A549 (cell line): ENCODE measurements at regions not wholly inside any gene's neighbourhood (a gene's known extent, or its start where the extent isn't known, plus 50 kb on each side); places are given as distances from the start of the nearest gene placed in this dataset.

ENCODE experiments used
- ATAC-seq, 2 experiments: fragments of 200-7000 bp in 1 of 2; fragments of >200 bp in 1 of 2; cut with Nextera tagmentation in 1 of 2; cut with Tn5 transposase in 1 of 2; 3 replicates each; pipeline versions ENCODE4 v1.8.0 to v1.9.1; 2018 to 2020; ENCODE audit warnings: mild to moderate bottlenecking in 1 of 2, moderate library complexity in 1 of 2
- CTCF ChIA-PET: fragments of 300-600 bp; sonication (Branson Sonifier 250); formaldehyde crosslinking; extraction: SDS; loops from one replicate; lab custom pipeline; 2021; ENCODE audit warnings: antibody characterized with exemption, inconsistent platforms; lab: Yijun Ruan, JAX
- POLR2A ChIA-PET: fragments of 350-600 bp; formaldehyde crosslinking; extraction: SDS; loops from one replicate; lab custom pipeline; 2021; ENCODE audit warnings: antibody characterized with exemption, inconsistent platforms; lab: Yijun Ruan, JAX
- DNase-seq, 2 experiments: peaks; one replicate each; pipeline versions ENCODE4 v3.0.0 to v3.0.0-alpha.2; 2011 to 2016; ENCODE audit warnings: low read depth in 1 of 2, low spot score in 1 of 2
- FAIRE-seq: peaks from 2 replicates; lab custom pipeline; 2011; peaks lifted over from hg19 to GRCh38; lab: Jason Lieb, UNC
- H3K27ac ChIP-seq, 2 experiments: fragments of >200 bp; sonication (Bioruptor Twin); formaldehyde crosslinking; 3 replicates each; pipeline ENCODE4 v1.5.1; 2016 to 2017
- H3K4me1 ChIP-seq: fragments of >200 bp; sonication (Bioruptor Twin); formaldehyde crosslinking; 3 replicates; pipeline ENCODE4 v1.6.1; 2016
- H3K4me2 ChIP-seq: fragments of >200 bp; sonication (Bioruptor Twin); formaldehyde crosslinking; 3 replicates; pipeline ENCODE4 v1.6.1; 2016
- H3K4me3 ChIP-seq: fragments of >200 bp; sonication (Bioruptor Twin); formaldehyde crosslinking; 3 replicates; pipeline ENCODE4 v1.5.1; 2016
- H3K9me3 ChIP-seq: fragments of >200 bp; sonication (Bioruptor Twin); formaldehyde crosslinking; 3 replicates; pipeline ENCODE4 v1.6.1; 2016
- BHLHE40 ChIP-seq: IDR thresholded peaks from 2 replicates; pipeline ENCODE4 v1.6.1; 2012; ENCODE audit warnings: low read depth, low read length, inconsistent platforms
- CEBPB ChIP-seq, 2 experiments: fragments of >200 bp in 1 of 2; sonication (Bioruptor Twin) in 1 of 2; formaldehyde crosslinking in 1 of 2; IDR thresholded peaks; 2 replicates each; pipeline ENCODE4 v1.6.1; 2012 to 2016
- CHD4 ChIP-seq: fragments of 200-600 bp; sonication (generic); IDR thresholded peaks from 2 replicates; pipeline ENCODE4 v1.6.1; 2016; ENCODE audit warnings: antibody characterized with exemption, mild to moderate bottlenecking, borderline replicate concordance
- EP300 ChIP-seq, 2 experiments: fragments of >200 bp; sonication (Bioruptor Twin); formaldehyde crosslinking; IDR thresholded peaks; 2 replicates in 1 of 2; 3 replicates in 1 of 2; pipeline ENCODE4 v1.6.1; 2016 to 2017
- ESRRA ChIP-seq: fragments of 150-350 bp; IDR thresholded peaks from 2 replicates; pipeline ENCODE4 v1.6.1; 2014; ENCODE audit warnings: mild to moderate bottlenecking, low read length, borderline replicate concordance
- FOSL2 ChIP-seq, 2 experiments: fragments of 450-650 bp in 1 of 2; fragments of >200 bp in 1 of 2; sonication (Bioruptor Twin) in 1 of 2; formaldehyde crosslinking; IDR thresholded peaks; 2 replicates each; pipeline versions ENCODE4 v1.5.0 to v1.6.1; 2016 to 2020; ENCODE audit warnings: mild to moderate bottlenecking in 1 of 2, moderate library complexity in 1 of 2
- HEYL ChIP-seq: fragments of 250-450 bp; sonication (Bioruptor Pico); IDR thresholded peaks from 2 replicates; pipeline ENCODE4 v1.8.0; 2021; ENCODE audit warnings: mild to moderate bottlenecking, moderate library complexity
- HOXB13 ChIP-seq: fragments of 250-450 bp; sonication (Bioruptor Pico); IDR thresholded peaks from 2 replicates; pipeline ENCODE4 v1.5.0; 2020; ENCODE audit warnings: low read depth, mild to moderate bottlenecking, moderate library complexity
- HOXB5 ChIP-seq: fragments of 250-450 bp; sonication (Bioruptor Pico); IDR thresholded peaks from 2 replicates; pipeline ENCODE4 v1.5.0; 2020; ENCODE audit warnings: mild to moderate bottlenecking, moderate library complexity
- KDM1A ChIP-seq: fragments of 200-600 bp; sonication (generic); IDR thresholded peaks from 2 replicates; pipeline ENCODE4 v1.6.1; 2016; ENCODE audit warnings: low read depth, mild to moderate bottlenecking
- MAFK ChIP-seq: fragments of 450-650 bp; IDR thresholded peaks from 2 replicates; pipeline ENCODE4 v1.6.1; 2014; ENCODE audit not compliant: partially characterized antibody
- NR3C1 ChIP-seq: fragments of >200 bp; sonication (Bioruptor Twin); formaldehyde crosslinking; IDR thresholded peaks from 3 replicates; pipeline ENCODE4 v1.6.1; 2017
- PHF8 ChIP-seq: fragments of 200-600 bp; sonication (generic); IDR thresholded peaks from 2 replicates; pipeline ENCODE4 v1.6.1; 2016; ENCODE audit warnings: low read depth, mild to moderate bottlenecking, antibody characterized with exemption, moderate library complexity, borderline replicate concordance
- POLR2A ChIP-seq: IDR thresholded peaks from 2 replicates; pipeline ENCODE4 v1.6.1; 2012; ENCODE audit warnings: mild to moderate bottlenecking, low read length
- RAD21 ChIP-seq, 2 experiments: fragments of >200 bp in 1 of 2; sonication (Bioruptor Twin) in 1 of 2; formaldehyde crosslinking in 1 of 2; IDR thresholded peaks in 1 of 2; conservative IDR thresholded peaks in 1 of 2; 2 replicates in 1 of 2; 3 replicates in 1 of 2; pipeline ENCODE4 v1.6.1; 2012 to 2018; ENCODE audit warnings: inconsistent platforms in 1 of 2
- RCOR1 ChIP-seq: fragments of 150-350 bp; IDR thresholded peaks from 2 replicates; pipeline ENCODE4 v1.6.1; 2014; ENCODE audit warnings: antibody characterized with exemption, low read length, low read depth
- ZC3H11A ChIP-seq: fragments of 450-650 bp; IDR thresholded peaks from 2 replicates; pipeline ENCODE4 v1.6.1; 2014; ENCODE audit warnings: antibody characterized with exemption, mild to moderate bottlenecking
- WGBS: methylation state at CpG from one replicate; pipeline ENCODE4 v1.1.6; 2017; ENCODE audit errors: missing lambda C conversion rate; 5-methylcytosine and 5-hydroxymethylcytosine counted together
- TF ChIP-seq, protein P1 (sequence below): fragments of 200-600 bp; sonication (generic); IDR thresholded peaks from 2 replicates; pipeline ENCODE4 v1.6.1; 2016; ENCODE audit warnings: antibody characterized with exemption, mild to moderate bottlenecking, moderate library complexity
- TF ChIP-seq, protein P2 (sequence below): fragments of 150-350 bp; IDR thresholded peaks from 2 replicates; pipeline ENCODE4 v1.6.1; 2014; ENCODE audit warnings: low read depth, mild to moderate bottlenecking, low read length
- TF ChIP-seq, protein P3 (sequence below): fragments of >200 bp; sonication (Bioruptor Twin); formaldehyde crosslinking; IDR thresholded peaks from 2 replicates; pipeline ENCODE4 v1.6.1; 2016
- TF ChIP-seq, protein P4 (sequence below): fragments of >200 bp; sonication (Bioruptor Twin); formaldehyde crosslinking; IDR thresholded peaks from 3 replicates; pipeline ENCODE4 v1.6.1; 2016
- TF ChIP-seq, protein P5 (sequence below): IDR thresholded peaks from 2 replicates; pipeline ENCODE4 v1.6.1; 2012; ENCODE audit warnings: low read depth, borderline replicate concordance
- TF ChIP-seq, protein P6 (sequence below): fragments of 250-450 bp; sonication (Bioruptor Pico); IDR thresholded peaks from 2 replicates; pipeline ENCODE4 v1.5.0; 2021; ENCODE audit warnings: mild to moderate bottlenecking, moderate library complexity, borderline replicate concordance

DNA sequence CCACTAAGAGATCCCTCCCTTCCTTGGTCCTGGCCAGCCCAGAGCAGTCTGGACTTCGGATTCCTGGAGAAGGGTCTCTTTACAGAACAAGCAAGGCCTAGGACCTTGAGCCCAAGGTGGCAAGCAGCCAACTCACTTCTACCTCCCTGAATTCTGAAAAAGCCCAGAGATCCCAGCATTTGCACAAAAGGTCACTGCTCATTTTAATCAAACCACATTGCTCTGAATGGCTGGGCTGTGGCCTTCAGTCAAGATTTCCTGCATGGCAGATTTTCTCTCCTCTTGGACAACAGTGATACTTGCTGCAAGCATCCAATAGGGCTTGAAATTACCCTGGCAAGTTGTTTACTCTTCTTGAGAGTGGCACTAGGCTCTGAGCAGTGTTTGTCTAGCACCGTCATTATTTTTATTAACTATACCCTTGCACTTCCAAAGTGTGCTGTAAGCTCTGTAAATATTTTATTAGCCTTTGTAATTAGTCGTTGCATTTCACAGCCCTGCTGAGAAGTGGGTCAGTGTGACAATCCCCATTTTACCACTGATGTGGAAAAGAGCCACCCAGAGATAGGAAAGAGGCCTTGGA is 274.7 kb upstream of the CTNNB1 start:
- 0 out of 3 replicates have a peak, but pooled peaks cover 4% of the 10 kb centered on the region for H3K4me1 ChIP-seq
- no peak overlapping the region for H3K4me2 ChIP-seq
- no peak for TF ChIP-seq HOXB5 (CRISPR knock-in tag)
- TF ChIP-seq POLR2A: no peak
- TF ChIP-seq NR3C1: no peak
- TF ChIP-seq CEBPB (IDR thresholded peaks at IDR 0.05): no peak
- no peak for TF ChIP-seq PHF8
- TF ChIP-seq, protein P1, sequence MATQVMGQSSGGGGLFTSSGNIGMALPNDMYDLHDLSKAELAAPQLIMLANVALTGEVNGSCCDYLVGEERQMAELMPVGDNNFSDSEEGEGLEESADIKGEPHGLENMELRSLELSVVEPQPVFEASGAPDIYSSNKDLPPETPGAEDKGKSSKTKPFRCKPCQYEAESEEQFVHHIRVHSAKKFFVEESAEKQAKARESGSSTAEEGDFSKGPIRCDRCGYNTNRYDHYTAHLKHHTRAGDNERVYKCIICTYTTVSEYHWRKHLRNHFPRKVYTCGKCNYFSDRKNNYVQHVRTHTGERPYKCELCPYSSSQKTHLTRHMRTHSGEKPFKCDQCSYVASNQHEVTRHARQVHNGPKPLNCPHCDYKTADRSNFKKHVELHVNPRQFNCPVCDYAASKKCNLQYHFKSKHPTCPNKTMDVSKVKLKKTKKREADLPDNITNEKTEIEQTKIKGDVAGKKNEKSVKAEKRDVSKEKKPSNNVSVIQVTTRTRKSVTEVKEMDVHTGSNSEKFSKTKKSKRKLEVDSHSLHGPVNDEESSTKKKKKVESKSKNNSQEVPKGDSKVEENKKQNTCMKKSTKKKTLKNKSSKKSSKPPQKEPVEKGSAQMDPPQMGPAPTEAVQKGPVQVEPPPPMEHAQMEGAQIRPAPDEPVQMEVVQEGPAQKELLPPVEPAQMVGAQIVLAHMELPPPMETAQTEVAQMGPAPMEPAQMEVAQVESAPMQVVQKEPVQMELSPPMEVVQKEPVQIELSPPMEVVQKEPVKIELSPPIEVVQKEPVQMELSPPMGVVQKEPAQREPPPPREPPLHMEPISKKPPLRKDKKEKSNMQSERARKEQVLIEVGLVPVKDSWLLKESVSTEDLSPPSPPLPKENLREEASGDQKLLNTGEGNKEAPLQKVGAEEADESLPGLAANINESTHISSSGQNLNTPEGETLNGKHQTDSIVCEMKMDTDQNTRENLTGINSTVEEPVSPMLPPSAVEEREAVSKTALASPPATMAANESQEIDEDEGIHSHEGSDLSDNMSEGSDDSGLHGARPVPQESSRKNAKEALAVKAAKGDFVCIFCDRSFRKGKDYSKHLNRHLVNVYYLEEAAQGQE: no peak
- TF ChIP-seq HEYL (CRISPR knock-in tag): no peak
- no peak for TF ChIP-seq MAFK
- TF ChIP-seq, protein P2, sequence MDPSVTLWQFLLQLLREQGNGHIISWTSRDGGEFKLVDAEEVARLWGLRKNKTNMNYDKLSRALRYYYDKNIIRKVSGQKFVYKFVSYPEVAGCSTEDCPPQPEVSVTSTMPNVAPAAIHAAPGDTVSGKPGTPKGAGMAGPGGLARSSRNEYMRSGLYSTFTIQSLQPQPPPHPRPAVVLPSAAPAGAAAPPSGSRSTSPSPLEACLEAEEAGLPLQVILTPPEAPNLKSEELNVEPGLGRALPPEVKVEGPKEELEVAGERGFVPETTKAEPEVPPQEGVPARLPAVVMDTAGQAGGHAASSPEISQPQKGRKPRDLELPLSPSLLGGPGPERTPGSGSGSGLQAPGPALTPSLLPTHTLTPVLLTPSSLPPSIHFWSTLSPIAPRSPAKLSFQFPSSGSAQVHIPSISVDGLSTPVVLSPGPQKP: no peak
- TF ChIP-seq ZC3H11A: no peak
- no peak for TF ChIP-seq HOXB13 (CRISPR knock-in tag)
- no peak for TF ChIP-seq KDM1A
- TF ChIP-seq, protein P3, sequence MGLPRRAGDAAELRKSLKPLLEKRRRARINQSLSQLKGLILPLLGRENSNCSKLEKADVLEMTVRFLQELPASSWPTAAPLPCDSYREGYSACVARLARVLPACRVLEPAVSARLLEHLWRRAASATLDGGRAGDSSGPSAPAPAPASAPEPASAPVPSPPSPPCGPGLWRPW: no peak
- TF ChIP-seq BHLHE40: no peak
- TF ChIP-seq RCOR1: no peak
- TF ChIP-seq, protein P4, sequence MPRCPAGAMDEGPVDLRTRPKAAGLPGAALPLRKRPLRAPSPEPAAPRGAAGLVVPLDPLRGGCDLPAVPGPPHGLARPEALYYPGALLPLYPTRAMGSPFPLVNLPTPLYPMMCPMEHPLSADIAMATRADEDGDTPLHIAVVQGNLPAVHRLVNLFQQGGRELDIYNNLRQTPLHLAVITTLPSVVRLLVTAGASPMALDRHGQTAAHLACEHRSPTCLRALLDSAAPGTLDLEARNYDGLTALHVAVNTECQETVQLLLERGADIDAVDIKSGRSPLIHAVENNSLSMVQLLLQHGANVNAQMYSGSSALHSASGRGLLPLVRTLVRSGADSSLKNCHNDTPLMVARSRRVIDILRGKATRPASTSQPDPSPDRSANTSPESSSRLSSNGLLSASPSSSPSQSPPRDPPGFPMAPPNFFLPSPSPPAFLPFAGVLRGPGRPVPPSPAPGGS: no peak
- TF ChIP-seq, protein P5, sequence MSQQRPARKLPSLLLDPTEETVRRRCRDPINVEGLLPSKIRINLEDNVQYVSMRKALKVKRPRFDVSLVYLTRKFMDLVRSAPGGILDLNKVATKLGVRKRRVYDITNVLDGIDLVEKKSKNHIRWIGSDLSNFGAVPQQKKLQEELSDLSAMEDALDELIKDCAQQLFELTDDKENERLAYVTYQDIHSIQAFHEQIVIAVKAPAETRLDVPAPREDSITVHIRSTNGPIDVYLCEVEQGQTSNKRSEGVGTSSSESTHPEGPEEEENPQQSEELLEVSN: no peak
- no peak for TF ChIP-seq FOSL2 (IDR thresholded peaks at IDR 0.05)
- no peak for TF ChIP-seq FOSL2 (CRISPR knock-in tag; IDR thresholded peaks at IDR 0.05)
- TF ChIP-seq RAD21 (conservative IDR thresholded peaks at IDR 0.05 in 1 of 2, IDR thresholded peaks at IDR 0.05 in 1 of 2): no peak
- no peak for TF ChIP-seq ESRRA
- ChIA-PET POLR2A (no interaction called here), CTCF (no interaction called here)
- WGBS: 17% methylated on average over 3 of the region's 3 CpGs
- FAIRE-seq: no peak
- peaks cover 4% of the 10 kb centered on the region; the same call in 1 of the 3 replicates for H3K9me3 ChIP-seq
- DNase-seq: no peak
- H3K27ac ChIP-seq: no peak overlapping the region
- ATAC-seq: no peak
- no peak overlapping the region for H3K4me3 ChIP-seq

DNA sequence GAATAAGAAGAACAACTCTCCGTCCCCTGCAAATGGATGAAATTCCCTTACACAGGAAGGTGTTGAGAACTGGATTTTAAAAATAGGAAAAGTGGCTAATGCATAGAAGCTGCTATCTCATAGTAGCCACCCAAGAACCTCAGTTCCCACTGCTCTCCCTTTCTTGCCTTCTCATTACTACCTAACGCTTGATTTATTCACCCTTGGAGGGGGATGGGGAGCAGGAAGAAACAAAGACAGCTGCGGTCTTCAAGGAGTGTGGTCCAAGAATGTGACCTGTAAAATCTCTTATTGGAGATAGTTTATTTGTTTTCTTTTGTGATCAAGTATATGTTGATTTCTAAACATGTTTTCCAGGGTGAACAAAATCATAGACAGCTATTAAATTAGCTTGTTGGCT is 274.1 kb upstream of the CTNNB1 start:
- no peak overlapping the region for H3K4me3 ChIP-seq
- peaks cover 4% of the 10 kb centered on the region; the same call in 1 of the 3 replicates for H3K9me3 ChIP-seq
- no peak for FAIRE-seq
- ChIA-PET CTCF (no interaction called here), POLR2A (no interaction called here)
- H3K4me1 ChIP-seq: 0 out of 3 replicates have a peak, but pooled peaks cover 4% of the 10 kb centered on the region
- no peak for DNase-seq
- ATAC-seq: no peak
- H3K27ac ChIP-seq: no peak overlapping the region
- no peak overlapping the region for H3K4me2 ChIP-seq
- TF ChIP-seq, protein P6, sequence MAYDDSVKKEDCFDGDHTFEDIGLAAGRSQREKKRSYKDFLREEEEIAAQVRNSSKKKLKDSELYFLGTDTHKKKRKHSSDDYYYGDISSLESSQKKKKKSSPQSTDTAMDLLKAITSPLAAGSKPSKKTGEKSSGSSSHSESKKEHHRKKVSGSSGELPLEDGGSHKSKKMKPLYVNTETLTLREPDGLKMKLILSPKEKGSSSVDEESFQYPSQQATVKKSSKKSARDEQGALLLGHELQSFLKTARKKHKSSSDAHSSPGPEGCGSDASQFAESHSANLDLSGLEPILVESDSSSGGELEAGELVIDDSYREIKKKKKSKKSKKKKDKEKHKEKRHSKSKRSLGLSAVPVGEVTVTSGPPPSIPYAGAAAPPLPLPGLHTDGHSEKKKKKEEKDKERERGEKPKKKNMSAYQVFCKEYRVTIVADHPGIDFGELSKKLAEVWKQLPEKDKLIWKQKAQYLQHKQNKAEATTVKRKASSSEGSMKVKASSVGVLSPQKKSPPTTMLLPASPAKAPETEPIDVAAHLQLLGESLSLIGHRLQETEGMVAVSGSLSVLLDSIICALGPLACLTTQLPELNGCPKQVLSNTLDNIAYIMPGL (CRISPR knock-in tag): no peak
- TF ChIP-seq MAFK (no peak), CHD4 (no peak), EP300 (IDR thresholded peaks at IDR 0.05) (no peak), RCOR1 (no peak)
- TF ChIP-seq, all 56 proteins: peak for 0
- WGBS: 75% methylated on average over 3 of the region's 3 CpGs
